Spleen (tissue), 11 donors: ENCODE measurements at regions not wholly inside any gene's neighbourhood (a gene's known extent, or its start where the extent isn't known, plus 50 kb on each side); places are given as distances from the start of the nearest gene placed in this dataset.
A peak's percentile ranks its signal among the peaks of the same experiment; 100 is the strongest.

Source experiments
- DNase-seq: peaks from one replicate; pipeline ENCODE4 v3.0.0-alpha.2; 2020
- H3K27ac ChIP-seq, 8 donors: fragments of 200-600 bp; sonication (generic) in 7 of 8; 1 replicate in 4 of 8; 2 replicates in 4 of 8; pipeline versions ENCODE4 v1.5.0 to v1.8.0; 2016 to 2021; ENCODE audit warnings: inconsistent platforms in 4 of 8, mild to moderate bottlenecking in 4 of 8, moderate library complexity in 1 of 8
- H3K27me3 ChIP-seq, 7 donors: fragments of 200-600 bp; sonication (generic) in 6 of 7; replicated peaks in 1 of 7; 1 replicate in 4 of 7; 2 replicates in 3 of 7; pipeline versions ENCODE4 v1.5.0 to v1.8.0; 2016 to 2021; ENCODE audit warnings: inconsistent platforms in 3 of 7, mild to moderate bottlenecking in 1 of 7
- H3K36me3 ChIP-seq, 6 donors: fragments of 200-600 bp; sonication (generic) in 5 of 6; 1 replicate in 4 of 6; 2 replicates in 2 of 6; pipeline versions ENCODE4 v1.5.0 to v1.8.0; 2016 to 2021; ENCODE audit warnings: inconsistent platforms in 2 of 6
- H3K4me1 ChIP-seq, 6 donors: fragments of 200-600 bp; sonication (generic) in 5 of 6; 1 replicate in 3 of 6; 2 replicates in 3 of 6; pipeline versions ENCODE4 v1.5.0 to v1.8.0; 2016 to 2021; ENCODE audit warnings: inconsistent platforms in 3 of 6
- H3K4me3 ChIP-seq, 8 donors: fragments of 200-600 bp; sonication (generic) in 7 of 8; 1 replicate in 4 of 8; 2 replicates in 4 of 8; pipeline versions ENCODE4 v1.5.0 to v1.8.0; 2016 to 2021; ENCODE audit warnings: inconsistent platforms in 4 of 8, mild to moderate bottlenecking in 4 of 8, moderate library complexity in 2 of 8
- H3K9me3 ChIP-seq, 8 donors: fragments of 200-600 bp; sonication (generic) in 7 of 8; 1 replicate in 4 of 8; 2 replicates in 4 of 8; pipeline versions ENCODE4 v1.5.0 to v1.8.0; 2016 to 2021; ENCODE audit warnings: inconsistent platforms in 4 of 8
- CTCF ChIP-seq, 11 experiments: fragments of 200-600 bp in 7 of 11; fragments of 450-650 bp in 4 of 11; sonication (generic) in 4 of 11; IDR thresholded peaks in 8 of 11; conservative IDR thresholded peaks in 3 of 11; 1 replicate in 7 of 11; 2 replicates in 4 of 11; pipeline versions ENCODE4 v1.4.0 to v1.8.0; 2016 to 2021; ENCODE audit warnings: antibody characterized with exemption in 11 of 11, inconsistent platforms in 4 of 11, mild to moderate bottlenecking in 1 of 11
- POLR2A ChIP-seq, 3 donors: fragments of 450-650 bp; IDR thresholded peaks; one replicate each; pipeline ENCODE4 v1.5.1; 2017; ENCODE audit warnings: antibody characterized with exemption in 3 of 3, mild to moderate bottlenecking in 1 of 3
- POLR2AphosphoS5 ChIP-seq, 3 donors: sonication (generic); formaldehyde crosslinking; IDR thresholded peaks; one replicate each; pipeline ENCODE4 v1.5.1; 2017; ENCODE audit warnings: antibody characterized with exemption in 3 of 3
- WGBS, 5 donors: extraction: QIAGEN DNeasy Blood & Tissue Kit in 3 of 5; methylation state at CpG; one replicate each; pipeline versions ENCODE4 v1.1.5 to v1.1.7; 2013 to 2018; 5-methylcytosine and 5-hydroxymethylcytosine counted together
- intact Hi-C: fragments of 100-400 bp; cut with DNase I; formaldehyde crosslinking; loops from one replicate; pipeline ENCODE4 v1.15.0; 2023; ENCODE audit warnings: low total_unique reads
- donor health status: healthy with polysubstance abuse.
- donor health status: DM: no; HTN: no; CAD: no; lungs with moderate emphysema.
- donor health status: DM: no; HTN: no; CAD: no.
- donor health status: Bipolar disorder and iron deficiency.
- donor health status: healthy.
- donor health status: DM: no; HTN: no; CAD: no.
- donor health status: DM: yes; HTN: yes; CAD: no.

GRCh38 chr19:32130332-32130731, 215.1 kb upstream of the ZNF507 start:
- H3K27me3 ChIP-seq, result peaks cover 0 to 7% (median 0%) of the 10 kb centered on the region in 7 donors
- TF ChIP-seq CTCF (IDR thresholded peaks at IDR 0.05 in 8 of 11, conservative IDR thresholded peaks at IDR 0.05 in 3 of 11), result no peak
- TF ChIP-seq POLR2AphosphoS5 (IDR thresholded peaks at IDR 0.05), result no peak
- no peak for TF ChIP-seq POLR2A (IDR thresholded peaks at IDR 0.05)
- H3K9me3 ChIP-seq, result no peaks in the 10 kb centered on the region
- intact Hi-C loops, result no loop called here
- DNase-seq, result no peak
- no peaks in the 10 kb centered on the region for H3K4me1 ChIP-seq
- no peak overlapping the region for H3K4me3 ChIP-seq
- H3K27ac ChIP-seq, result no peak overlapping the region
- H3K36me3 ChIP-seq, result no peaks in the 10 kb centered on the region
- 65 to 81% (median 77%) methylated on average over 6 of the region's 6 CpGs for WGBS, 5 donors

- H3K27ac ChIP-seq, result no peak overlapping the region
- no peak for DNase-seq
- intact Hi-C loops, result no loop called here
- H3K4me3 ChIP-seq, result no peak overlapping the region
- H3K9me3 ChIP-seq, result no peaks in the 10 kb centered on the region
- 69 to 90% (median 83%) methylated on average over 8 of the region's 8 CpGs for WGBS, 5 donors
- H3K36me3 ChIP-seq, result no peaks in the 10 kb centered on the region
- no peaks in the 10 kb centered on the region for H3K4me1 ChIP-seq
- TF ChIP-seq CTCF (IDR thresholded peaks at IDR 0.05 in 8 of 11, conservative IDR thresholded peaks at IDR 0.05 in 3 of 11) (no peak), POLR2AphosphoS5 (IDR thresholded peaks at IDR 0.05) (no peak), POLR2A (IDR thresholded peaks at IDR 0.05) (no peak)
- no peaks in the 10 kb centered on the region for H3K27me3 ChIP-seq
Measured at GRCh38 chr19:32131005-32131404, 214.4 kb upstream of the ZNF507 start.

GRCh38 chr19:32138416-32138815, 207.0 kb upstream of the ZNF507 start:
- WGBS, 5 donors, result 80 to 87% (median 86%) methylated on average over 5 of the region's 5 CpGs
- Histone ChIP-seq H3K36me3 (no peaks in the 10 kb centered on the region), H3K9me3 (no peaks in the 10 kb centered on the region), H3K4me1 (no peaks in the 10 kb centered on the region), H3K27ac (no peak overlapping the region), H3K4me3 (no peak overlapping the region), H3K27me3 (no peaks in the 10 kb centered on the region)
- intact Hi-C loops, result no loop called here
- no peak for DNase-seq
- TF ChIP-seq POLR2AphosphoS5 (IDR thresholded peaks at IDR 0.05) (no peak), CTCF (IDR thresholded peaks at IDR 0.05 in 8 of 11, conservative IDR thresholded peaks at IDR 0.05 in 3 of 11) (peak in 3 of 11 experiments; percentile 6 to 10 (median 7))

- TF ChIP-seq POLR2A (IDR thresholded peaks at IDR 0.05), result no peak
- no peak for TF ChIP-seq CTCF (IDR thresholded peaks at IDR 0.05 in 8 of 11, conservative IDR thresholded peaks at IDR 0.05 in 3 of 11)
- TF ChIP-seq POLR2AphosphoS5 (IDR thresholded peaks at IDR 0.05), result no peak
- Histone ChIP-seq H3K27ac (no peak overlapping the region), H3K27me3 (no peaks in the 10 kb centered on the region), H3K4me3 (no peak overlapping the region), H3K9me3 (peaks cover 6 to 26% (median 20%) of the 10 kb centered on the region in 8 donors), H3K4me1 (no peaks in the 10 kb centered on the region), H3K36me3 (no peaks in the 10 kb centered on the region)
- intact Hi-C loops, result no loop called here
- DNase-seq, result no peak
- WGBS, 5 donors, result 66 to 73% (median 69%) methylated on average over 5 to 7 of the region's 7 CpGs
Measured at GRCh38 chr19:32141840-32142511, 203.4 kb upstream of the ZNF507 start.
